ENCODE measurements at regions not wholly inside any gene's neighbourhood (a gene's known extent, or its start where the extent isn't known, plus 50 kb on each side); places are given as distances from the start of the nearest gene placed in this dataset.

DNA sequence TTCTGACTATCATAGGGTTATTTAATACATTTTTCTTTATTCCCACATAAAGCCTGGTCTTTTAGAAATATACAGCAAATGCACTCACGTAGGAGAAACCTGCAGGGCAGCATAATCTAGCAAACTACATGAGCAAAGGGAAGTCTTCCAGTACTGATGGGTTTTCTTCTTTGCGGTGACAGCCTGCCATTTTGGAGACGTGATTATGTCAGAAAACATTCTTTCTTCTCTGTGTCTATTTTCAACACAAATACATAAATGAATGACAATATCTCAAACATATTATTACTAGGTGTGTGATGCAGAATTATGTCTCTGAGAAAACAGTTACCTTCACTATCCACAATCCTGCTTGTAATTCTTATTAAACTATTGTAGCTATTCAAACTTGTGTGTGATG, 425.0 kb downstream of the GPAM start:
- no peaks in the 10 kb centered on the region for H3K36me3 Mint-ChIP-seq
- ChIA-PET CTCF (no interaction called here), POLR2A (no interaction called here)
- no peaks in the 10 kb centered on the region for H3K4me1 Mint-ChIP-seq (ENCODE audit: low read depth)
- H3K27ac Mint-ChIP-seq = no peak overlapping the region
- H3K9me3 Mint-ChIP-seq = no peaks in the 10 kb centered on the region
- no peak for DNase-seq
- intact Hi-C loops (cut with micrococcal nuclease) = no loop called here
- peaks cover 8% of the 10 kb centered on the region for H3K27me3 Mint-ChIP-seq
- H3K4me3 Mint-ChIP-seq = no peak overlapping the region

GRCh38 chr10:111762114-111762513, 421.5 kb downstream of the GPAM start:
- no peak for DNase-seq

GRCh38 chr10:111765216-111765615, 418.3 kb downstream of the GPAM start:
- POLR2A ChIA-PET = no interaction called here
- Mint-ChIP-seq H3K4me3 (no peak overlapping the region), H3K9me3 (no peaks in the 10 kb centered on the region), H3K27me3 (peaks cover 1% of the 10 kb centered on the region), H3K27ac (no peak overlapping the region), H3K36me3 (no peaks in the 10 kb centered on the region), H3K4me1 (ENCODE audit: low read depth) (no peaks in the 10 kb centered on the region)
- CTCF ChIA-PET = no interaction called here
- intact Hi-C loops (cut with micrococcal nuclease) = no loop called here
- DNase-seq = no peak

More at GRCh38 chr10:111762114-111762513, 421.5 kb downstream of the GPAM start:
- intact Hi-C loops (cut with micrococcal nuclease) = no loop called here
- no peaks in the 10 kb centered on the region for H3K9me3 Mint-ChIP-seq
- no peak overlapping the region for H3K4me3 Mint-ChIP-seq
- no peaks in the 10 kb centered on the region for H3K4me1 Mint-ChIP-seq (ENCODE audit: low read depth)
- no peaks in the 10 kb centered on the region for H3K36me3 Mint-ChIP-seq
- POLR2A ChIA-PET = no interaction called here
- peaks cover 2% of the 10 kb centered on the region for H3K27me3 Mint-ChIP-seq
- CTCF ChIA-PET = no interaction called here
- H3K27ac Mint-ChIP-seq = no peak overlapping the region

GRCh38 chr10:111766464-111766863, 417.1 kb downstream of the GPAM start:
- Mint-ChIP-seq H3K4me3 (no peak overlapping the region), H3K4me1 (ENCODE audit: low read depth) (no peaks in the 10 kb centered on the region), H3K27me3 (peaks cover 1% of the 10 kb centered on the region), H3K9me3 (no peaks in the 10 kb centered on the region), H3K27ac (no peak overlapping the region), H3K36me3 (no peaks in the 10 kb centered on the region)
- intact Hi-C loops (cut with micrococcal nuclease) = no loop called here
- POLR2A ChIA-PET = no interaction called here
- DNase-seq = no peak
- CTCF ChIA-PET = no interaction called here

GRCh38 chr10:111767661-111768060, 415.9 kb downstream of the GPAM start:
- intact Hi-C loops (cut with micrococcal nuclease) = no loop called here
- ChIA-PET CTCF (no interaction called here), POLR2A (no interaction called here)
- no peak for DNase-seq
- Mint-ChIP-seq H3K27ac (no peak overlapping the region), H3K27me3 (peaks cover 1% of the 10 kb centered on the region), H3K4me3 (no peak overlapping the region), H3K9me3 (no peaks in the 10 kb centered on the region), H3K4me1 (ENCODE audit: low read depth) (no peaks in the 10 kb centered on the region), H3K36me3 (no peaks in the 10 kb centered on the region)

- Mint-ChIP-seq H3K27me3 (no peaks in the 10 kb centered on the region), H3K9me3 (no peaks in the 10 kb centered on the region), H3K36me3 (no peaks in the 10 kb centered on the region), H3K4me1 (ENCODE audit: low read depth) (no peaks in the 10 kb centered on the region), H3K4me3 (no peak overlapping the region), H3K27ac (no peak overlapping the region)
- ChIA-PET POLR2A (no interaction called here), CTCF (no interaction called here)
- no peak for DNase-seq
- intact Hi-C loops (cut with micrococcal nuclease) = no loop called here
Observed at GRCh38 chr10:111773950-111774349, 409.6 kb downstream of the GPAM start.

GRCh38 chr10:111774486-111774885, 409.1 kb downstream of the GPAM start:
- intact Hi-C loops (cut with micrococcal nuclease) = no loop called here

DNA sequence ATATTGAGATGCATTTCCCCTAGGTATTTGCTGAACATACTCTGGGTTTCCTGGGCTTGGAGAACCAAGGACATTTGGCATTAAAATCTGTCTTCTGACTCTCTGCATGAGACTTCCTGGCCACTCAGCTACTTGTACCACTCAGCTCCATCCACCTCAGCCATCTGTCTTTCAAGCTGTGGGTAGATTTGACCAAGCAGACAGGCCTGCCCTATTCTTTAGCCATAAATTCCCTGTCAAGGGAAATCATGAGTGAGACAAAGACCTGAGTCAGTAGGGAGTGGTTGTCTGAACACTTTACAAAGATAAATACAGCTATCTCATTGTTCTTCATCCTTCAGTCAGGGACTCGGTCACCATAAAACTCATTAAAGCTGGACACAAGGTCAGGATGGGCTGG, 399.1 kb downstream of the GPAM start:
- POLR2A ChIA-PET = no interaction called here
- no peak overlapping the region for H3K4me3 Mint-ChIP-seq
- DNase-seq = no peak
- no peaks in the 10 kb centered on the region for H3K36me3 Mint-ChIP-seq
- CTCF ChIA-PET = no interaction called here
- H3K27me3 Mint-ChIP-seq = no peaks in the 10 kb centered on the region
- H3K4me1 Mint-ChIP-seq (ENCODE audit: low read depth) = no peaks in the 10 kb centered on the region
- intact Hi-C loops (cut with micrococcal nuclease) = no loop called here
- no peak overlapping the region for H3K27ac Mint-ChIP-seq
- H3K9me3 Mint-ChIP-seq = no peaks in the 10 kb centered on the region

More at GRCh38 chr10:111774486-111774885, 409.1 kb downstream of the GPAM start:
- H3K4me1 Mint-ChIP-seq (ENCODE audit: low read depth) = no peaks in the 10 kb centered on the region
- ChIA-PET CTCF (no interaction called here), POLR2A (no interaction called here)
- DNase-seq = no peak
- H3K36me3 Mint-ChIP-seq = no peaks in the 10 kb centered on the region
- no peak overlapping the region for H3K27ac Mint-ChIP-seq
- no peak overlapping the region for H3K4me3 Mint-ChIP-seq
- H3K27me3 Mint-ChIP-seq = no peaks in the 10 kb centered on the region
- no peaks in the 10 kb centered on the region for H3K9me3 Mint-ChIP-seq

DNA sequence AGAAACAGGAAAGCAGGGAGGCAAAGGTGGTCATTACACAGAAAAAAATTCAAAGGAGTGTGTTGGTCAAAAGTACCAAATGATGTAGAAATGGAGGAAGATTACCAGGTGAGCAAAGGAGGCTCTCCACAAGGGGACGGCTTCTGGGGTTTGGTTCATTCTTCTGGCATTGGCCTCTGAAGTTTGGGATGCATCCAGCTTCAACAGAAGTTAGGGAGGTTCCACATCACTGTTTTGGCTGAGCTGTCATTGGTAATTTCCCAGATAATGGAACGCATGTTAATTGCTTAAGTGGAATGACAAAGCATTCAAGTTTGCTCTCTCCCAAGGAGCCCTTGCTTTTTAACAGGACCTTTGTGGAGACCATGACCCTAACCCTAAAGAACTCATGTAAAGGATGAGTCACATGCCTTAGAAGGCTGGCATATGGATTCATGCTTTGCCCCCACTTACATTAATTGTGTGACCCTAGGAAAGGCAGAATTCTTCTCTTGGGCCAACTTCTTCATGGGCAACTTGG, 398.6 kb downstream of the GPAM start:
- Mint-ChIP-seq H3K27me3 (no peaks in the 10 kb centered on the region), H3K4me3 (no peak overlapping the region), H3K27ac (no peak overlapping the region), H3K4me1 (ENCODE audit: low read depth) (no peaks in the 10 kb centered on the region), H3K36me3 (no peaks in the 10 kb centered on the region), H3K9me3 (no peaks in the 10 kb centered on the region)
- intact Hi-C loops (cut with micrococcal nuclease) = no loop called here
- CTCF ChIA-PET = no interaction called here
- POLR2A ChIA-PET = no interaction called here
- no peak for DNase-seq

DNA sequence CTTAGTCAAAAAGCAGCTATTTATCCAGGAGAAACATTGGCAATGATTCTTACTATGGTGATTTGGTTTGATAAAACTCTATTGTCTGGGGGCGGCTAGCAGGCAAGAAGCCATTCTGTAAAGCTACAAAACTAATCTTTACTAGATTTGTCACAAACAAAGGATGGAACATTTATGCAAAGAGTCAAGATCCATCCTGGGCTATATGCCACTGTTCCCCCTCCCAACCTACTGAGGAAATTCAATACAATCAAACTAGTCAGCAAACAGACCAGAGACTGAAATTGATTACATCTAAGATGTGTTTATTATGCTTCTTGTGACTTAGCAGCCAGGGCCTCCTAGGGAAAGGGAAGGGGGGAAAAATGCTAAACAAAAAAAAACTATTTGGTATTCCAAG, 397.6 kb downstream of the GPAM start:
- DNase-seq = no peak
- Mint-ChIP-seq H3K9me3 (no peaks in the 10 kb centered on the region), H3K4me1 (ENCODE audit: low read depth) (no peaks in the 10 kb centered on the region), H3K27ac (no peak overlapping the region), H3K36me3 (no peaks in the 10 kb centered on the region), H3K27me3 (no peaks in the 10 kb centered on the region), H3K4me3 (no peak overlapping the region)
- POLR2A ChIA-PET = no interaction called here
- intact Hi-C loops (cut with micrococcal nuclease) = no loop called here
- CTCF ChIA-PET = no interaction called here

DNA sequence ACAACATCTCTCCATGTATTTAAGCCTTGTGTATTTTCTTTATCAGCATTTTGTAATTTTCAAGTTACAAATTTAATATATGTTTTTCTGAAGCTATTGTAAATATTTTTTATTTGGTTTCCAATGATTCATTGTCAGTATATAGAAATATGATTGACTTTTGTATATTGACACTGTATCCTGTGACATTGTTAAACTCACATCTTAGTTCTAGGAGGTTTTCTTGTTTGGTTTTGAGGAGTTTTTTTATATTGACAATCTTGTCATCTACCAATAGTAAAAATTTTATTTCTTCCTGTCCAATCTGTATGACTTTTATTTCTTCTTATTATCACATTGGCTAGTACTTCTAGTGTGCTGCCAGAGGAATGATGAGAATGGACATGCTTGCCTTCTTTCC, 393.7 kb downstream of the GPAM start:
- no peak for DNase-seq
- H3K4me1 Mint-ChIP-seq (ENCODE audit: low read depth) = no peaks in the 10 kb centered on the region
- intact Hi-C loops (cut with micrococcal nuclease) = no loop called here
- H3K9me3 Mint-ChIP-seq = peaks cover 3% of the 10 kb centered on the region
- no peaks in the 10 kb centered on the region for H3K36me3 Mint-ChIP-seq
- POLR2A ChIA-PET = no interaction called here
- H3K4me3 Mint-ChIP-seq = no peak overlapping the region
- CTCF ChIA-PET = no interaction called here
- no peak overlapping the region for H3K27ac Mint-ChIP-seq
- H3K27me3 Mint-ChIP-seq = no peaks in the 10 kb centered on the region

- intact Hi-C loops (cut with micrococcal nuclease) = no loop called here
- Mint-ChIP-seq H3K27ac (no peak overlapping the region), H3K4me1 (ENCODE audit: low read depth) (no peaks in the 10 kb centered on the region), H3K9me3 (no peaks in the 10 kb centered on the region), H3K36me3 (no peaks in the 10 kb centered on the region), H3K4me3 (no peak overlapping the region), H3K27me3 (peaks cover 2% of the 10 kb centered on the region)
- no peak for DNase-seq
- POLR2A ChIA-PET = no interaction called here
- CTCF ChIA-PET = no interaction called here
Observed at GRCh38 chr10:111801841-111802240, 381.7 kb downstream of the GPAM start.

DNA sequence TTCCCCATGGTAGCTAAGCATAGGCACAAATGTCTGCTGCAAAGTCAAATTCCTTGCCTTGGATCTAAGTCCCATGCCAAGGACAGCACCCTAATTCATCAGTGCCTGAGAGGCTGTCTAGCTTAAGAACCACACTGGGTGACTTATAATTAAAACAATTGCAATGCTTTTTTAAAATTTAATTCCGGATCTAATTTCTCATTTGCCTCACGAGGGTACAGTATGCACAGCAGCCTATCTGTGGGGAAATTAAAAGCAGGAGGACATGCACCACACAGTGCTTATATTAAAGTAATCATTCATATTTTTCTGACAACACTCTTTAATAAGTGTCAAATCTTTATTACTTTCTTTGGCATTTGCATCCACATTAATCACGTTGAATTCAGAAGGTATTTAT, 378.8 kb downstream of the GPAM start:
- intact Hi-C loops (cut with micrococcal nuclease) = no loop called here
- H3K27me3 Mint-ChIP-seq = peaks cover 3% of the 10 kb centered on the region
- ChIA-PET POLR2A (no interaction called here), CTCF (no interaction called here)
- H3K27ac Mint-ChIP-seq = no peak overlapping the region
- no peaks in the 10 kb centered on the region for H3K36me3 Mint-ChIP-seq
- H3K9me3 Mint-ChIP-seq = no peaks in the 10 kb centered on the region
- H3K4me1 Mint-ChIP-seq (ENCODE audit: low read depth) = no peaks in the 10 kb centered on the region
- no peak for DNase-seq
- no peak overlapping the region for H3K4me3 Mint-ChIP-seq

GRCh38 chr10:111811517-111811916, 372.0 kb downstream of the GPAM start:
- H3K4me1 Mint-ChIP-seq (ENCODE audit: low read depth) = no peaks in the 10 kb centered on the region

More at GRCh38 chr10:111811517-111811916, 372.0 kb downstream of the GPAM start:
- Mint-ChIP-seq H3K9me3 (no peaks in the 10 kb centered on the region), H3K27ac (no peak overlapping the region), H3K27me3 (peaks cover 3% of the 10 kb centered on the region), H3K36me3 (no peaks in the 10 kb centered on the region), H3K4me3 (no peak overlapping the region)
- ChIA-PET CTCF (no interaction called here), POLR2A (no interaction called here)
- no peak for DNase-seq
- intact Hi-C loops (cut with micrococcal nuclease) = no loop called here

Data from activated CD4-positive, alpha-beta memory T cell treated with anti-CD3 and anti-CD28 coated beads for 36 hours (primary cell).